ENCODE measurements at regions not wholly inside any gene's neighbourhood (a gene's known extent, or its start where the extent isn't known, plus 50 kb on each side); places are given as distances from the start of the nearest gene placed in this dataset.

DNA sequence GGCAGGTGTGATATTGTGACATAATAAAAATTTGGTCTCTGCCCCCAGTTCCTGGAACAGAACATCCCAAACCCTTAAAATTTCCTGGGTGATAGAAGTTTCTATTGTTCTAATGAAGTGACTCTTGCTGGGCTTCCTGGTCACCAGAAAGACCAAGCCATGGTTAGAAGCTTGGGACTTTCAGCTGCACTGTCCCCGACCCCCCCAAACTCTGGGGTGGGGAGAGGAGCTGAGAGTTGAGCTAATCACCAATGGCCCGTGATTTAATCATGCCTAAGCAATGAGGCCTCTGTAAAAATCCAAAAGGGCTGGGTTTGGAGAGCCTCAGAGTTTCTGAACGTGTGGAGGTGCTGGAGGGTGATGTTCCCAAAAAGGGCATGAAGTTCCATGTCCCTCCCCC lies 54.8 kb upstream of the FTH1 start:
- peaks cover 9% of the 10 kb centered on the region for H3K9me3 Mint-ChIP-seq
- intact Hi-C loops (cut with micrococcal nuclease): no loop called here
- H3K4me3 Mint-ChIP-seq: no peak overlapping the region
- peaks cover 14% of the 10 kb centered on the region for H3K4me1 Mint-ChIP-seq (ENCODE audit: low read depth)
- ChIA-PET CTCF (interaction anchor here (1.4 kb wide), 1 partner anchor 60 kb away, joined by 3 read pairs; no protein-coding TSS in a partner anchor), POLR2A (interaction anchor here (1.2 kb wide), 1 partner anchor 54 kb away, joined by 5 read pairs; no protein-coding TSS in a partner anchor)
- no peak overlapping the region for H3K27ac Mint-ChIP-seq
- no peaks in the 10 kb centered on the region for H3K36me3 Mint-ChIP-seq (ENCODE audit: low read depth)
- no peaks in the 10 kb centered on the region for H3K27me3 Mint-ChIP-seq
- TF ChIP-seq, protein P1, sequence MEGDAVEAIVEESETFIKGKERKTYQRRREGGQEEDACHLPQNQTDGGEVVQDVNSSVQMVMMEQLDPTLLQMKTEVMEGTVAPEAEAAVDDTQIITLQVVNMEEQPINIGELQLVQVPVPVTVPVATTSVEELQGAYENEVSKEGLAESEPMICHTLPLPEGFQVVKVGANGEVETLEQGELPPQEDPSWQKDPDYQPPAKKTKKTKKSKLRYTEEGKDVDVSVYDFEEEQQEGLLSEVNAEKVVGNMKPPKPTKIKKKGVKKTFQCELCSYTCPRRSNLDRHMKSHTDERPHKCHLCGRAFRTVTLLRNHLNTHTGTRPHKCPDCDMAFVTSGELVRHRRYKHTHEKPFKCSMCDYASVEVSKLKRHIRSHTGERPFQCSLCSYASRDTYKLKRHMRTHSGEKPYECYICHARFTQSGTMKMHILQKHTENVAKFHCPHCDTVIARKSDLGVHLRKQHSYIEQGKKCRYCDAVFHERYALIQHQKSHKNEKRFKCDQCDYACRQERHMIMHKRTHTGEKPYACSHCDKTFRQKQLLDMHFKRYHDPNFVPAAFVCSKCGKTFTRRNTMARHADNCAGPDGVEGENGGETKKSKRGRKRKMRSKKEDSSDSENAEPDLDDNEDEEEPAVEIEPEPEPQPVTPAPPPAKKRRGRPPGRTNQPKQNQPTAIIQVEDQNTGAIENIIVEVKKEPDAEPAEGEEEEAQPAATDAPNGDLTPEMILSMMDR (IDR thresholded peaks at IDR 0.05): no peak
- ATAC-seq: no peak
- no peak for DNase-seq

DNA sequence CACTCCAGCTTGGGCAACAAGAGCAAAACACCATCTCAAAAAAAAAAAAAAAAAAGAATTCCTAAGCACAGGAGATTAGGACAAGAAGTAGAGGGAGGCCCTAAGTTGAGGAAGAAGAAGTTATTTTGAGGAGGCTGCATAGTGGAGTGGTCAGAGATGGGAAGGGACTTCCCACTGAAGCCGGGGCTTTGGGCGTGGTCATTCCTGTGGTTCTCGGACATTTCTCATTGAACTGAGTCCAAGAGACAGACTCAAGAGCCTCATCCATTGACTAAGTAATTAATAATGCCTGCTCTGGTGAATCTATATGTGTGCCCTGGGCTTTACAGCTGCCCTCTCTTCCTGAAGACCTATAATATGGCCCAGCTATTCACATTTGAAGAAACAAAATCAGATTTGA lies 53.2 kb upstream of the FTH1 start:
- no peak overlapping the region for H3K27ac Mint-ChIP-seq
- CTCF ChIA-PET: interaction anchor here (1.0 kb wide), 1 partner anchor 87 kb away, joined by 3 read pairs; no protein-coding TSS in a partner anchor
- H3K36me3 Mint-ChIP-seq (ENCODE audit: low read depth): no peaks in the 10 kb centered on the region
- no peaks in the 10 kb centered on the region for H3K27me3 Mint-ChIP-seq
- peaks cover 9% of the 10 kb centered on the region for H3K9me3 Mint-ChIP-seq
- TF ChIP-seq, protein P1 (IDR thresholded peaks at IDR 0.05): no peak
- DNase-seq (no peak), ATAC-seq (no peak)
- no peak overlapping the region for H3K4me3 Mint-ChIP-seq
- POLR2A ChIA-PET: interaction anchor here (1.0 kb wide), 1 partner anchor 8 kb away, joined by 3 read pairs; no protein-coding TSS in a partner anchor
- H3K4me1 Mint-ChIP-seq (ENCODE audit: low read depth): peaks cover 10% of the 10 kb centered on the region
- intact Hi-C loops (cut with micrococcal nuclease): no loop called here

- Mint-ChIP-seq H3K4me3 (no peak overlapping the region), H3K36me3 (ENCODE audit: low read depth) (no peaks in the 10 kb centered on the region), H3K9me3 (peaks cover 9% of the 10 kb centered on the region), H3K4me1 (ENCODE audit: low read depth) (no peaks in the 10 kb centered on the region), H3K27me3 (no peaks in the 10 kb centered on the region), H3K27ac (no peak overlapping the region)
- ChIA-PET POLR2A (no interaction called here), CTCF (no interaction called here)
- ATAC-seq (no peak), DNase-seq (no peak)
- intact Hi-C loops (cut with micrococcal nuclease): no loop called here
- TF ChIP-seq, protein P1 (IDR thresholded peaks at IDR 0.05): no peak
Measured at GRCh38 chr11:62018981-62019664, 51.7 kb upstream of the FTH1 start.

DNA sequence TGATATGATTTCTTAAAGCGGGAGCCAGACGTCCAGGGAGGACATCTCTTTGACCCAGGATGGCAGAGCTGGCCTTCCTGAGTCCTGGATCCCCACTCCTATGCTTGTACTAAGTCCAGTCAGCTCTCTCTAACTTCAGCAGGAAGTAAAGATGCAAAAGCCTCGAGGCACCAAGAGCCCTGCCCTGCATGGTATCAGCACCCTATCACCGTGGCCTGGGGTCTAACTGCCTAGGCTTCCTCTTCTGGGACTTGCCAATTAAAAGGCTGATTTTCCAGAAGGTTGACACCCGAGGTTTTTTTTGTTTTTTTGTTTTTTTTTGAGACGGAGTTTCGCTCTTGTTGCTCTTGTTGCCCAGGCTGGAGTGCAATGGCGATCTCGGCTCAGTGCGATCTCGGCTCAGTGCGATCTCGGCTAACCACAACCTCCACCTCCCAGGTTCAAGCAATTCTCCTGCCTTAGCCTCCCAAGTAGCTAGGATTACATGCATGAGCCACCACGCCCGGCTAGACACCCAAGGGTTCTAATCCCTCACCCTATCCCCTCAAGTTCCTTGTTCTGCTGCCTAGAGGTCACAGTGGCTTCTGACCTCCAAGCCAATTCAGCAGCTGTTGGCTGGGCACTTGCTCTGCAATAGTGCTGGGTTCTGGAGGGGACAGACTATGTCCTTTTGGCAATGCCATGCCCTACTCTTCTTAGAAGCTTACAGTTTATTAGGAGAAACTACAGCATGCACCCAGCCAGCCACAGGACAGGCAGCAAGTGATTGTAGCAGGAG lies 50.6 kb upstream of the FTH1 start:
- ChIA-PET POLR2A (no interaction called here), CTCF (interaction anchor here (2.4 kb wide), 1 partner anchor 64 kb away, joined by 6 read pairs; no protein-coding TSS in a partner anchor)
- Mint-ChIP-seq H3K4me3 (no peak overlapping the region), H3K4me1 (ENCODE audit: low read depth) (no peaks in the 10 kb centered on the region), H3K9me3 (peaks cover 9% of the 10 kb centered on the region), H3K36me3 (ENCODE audit: low read depth) (no peaks in the 10 kb centered on the region), H3K27ac (no peak overlapping the region), H3K27me3 (no peaks in the 10 kb centered on the region)
- intact Hi-C loops (cut with micrococcal nuclease): no loop called here
- DNase-seq: no peak
- no peak for ATAC-seq
- TF ChIP-seq, protein P1 (IDR thresholded peaks at IDR 0.05): no peak
